Daoy (cell line): ENCODE measurements at regions not wholly inside any gene's neighbourhood (a gene's known extent, or its start where the extent isn't known, plus 50 kb on each side); places are given as distances from the start of the nearest gene placed in this dataset.

Source experiments
- DNase-seq: peaks from one replicate; pipeline ENCODE4 v3.0.0-alpha.2; 2015; ENCODE audit warnings: low read depth

- no peak for DNase-seq
Observed at GRCh38 chr3:148150141-148150540, 547.6 kb upstream of the AGTR1 start.

- peak; percentile 18 for DNase-seq
Observed at GRCh38 chr3:148158210-148158609, 539.5 kb upstream of the AGTR1 start.

- no peak for DNase-seq
Observed at GRCh38 chr3:148162132-148162531, 535.6 kb upstream of the AGTR1 start.

- no peak for DNase-seq
Observed at GRCh38 chr3:148168347-148168746, 529.4 kb upstream of the AGTR1 start.

GRCh38 chr3:148173851-148174250 lies 523.9 kb upstream of the AGTR1 start:
- DNase-seq = no peak

DNA sequence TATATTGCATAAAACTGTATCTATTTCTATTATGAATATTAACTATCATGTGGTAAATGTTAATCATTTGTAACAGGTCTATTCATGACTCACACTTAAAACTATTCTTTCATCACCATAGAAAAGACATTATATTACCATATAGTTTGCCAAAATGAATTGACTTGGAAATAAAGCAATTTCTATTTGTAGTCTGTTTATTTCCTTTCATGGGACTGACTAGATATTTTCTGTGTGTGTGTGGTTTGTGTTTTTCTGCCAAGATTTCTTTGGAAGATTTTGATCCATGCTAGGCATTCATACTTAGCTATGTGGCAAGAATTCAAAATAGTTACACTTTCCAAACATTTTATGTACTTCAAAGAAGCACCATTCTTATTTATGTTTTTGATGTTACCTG lies 522.5 kb upstream of the AGTR1 start:
- DNase-seq = no peak

DNA sequence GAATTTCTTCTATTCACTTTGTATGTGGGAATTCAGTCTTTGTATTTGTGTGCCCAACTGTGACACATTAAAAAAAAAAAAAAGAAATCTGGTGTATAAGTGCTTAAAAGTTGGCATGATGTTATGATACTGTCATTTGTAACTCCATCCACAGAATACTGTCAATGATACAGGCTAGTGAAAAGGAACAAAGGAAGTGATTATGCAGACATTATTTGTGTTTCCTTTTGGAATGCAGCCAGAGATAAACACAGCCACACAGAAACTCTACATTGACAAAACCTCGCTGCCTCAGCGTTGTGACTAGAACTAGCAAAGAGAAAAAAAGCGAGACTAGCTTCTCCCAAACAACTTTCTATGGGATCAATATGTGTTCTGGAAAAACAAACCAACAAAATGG lies 519.2 kb upstream of the AGTR1 start:
- no peak for DNase-seq

- DNase-seq = no peak
Observed at GRCh38 chr3:148184798-148185197, 512.9 kb upstream of the AGTR1 start.

DNA sequence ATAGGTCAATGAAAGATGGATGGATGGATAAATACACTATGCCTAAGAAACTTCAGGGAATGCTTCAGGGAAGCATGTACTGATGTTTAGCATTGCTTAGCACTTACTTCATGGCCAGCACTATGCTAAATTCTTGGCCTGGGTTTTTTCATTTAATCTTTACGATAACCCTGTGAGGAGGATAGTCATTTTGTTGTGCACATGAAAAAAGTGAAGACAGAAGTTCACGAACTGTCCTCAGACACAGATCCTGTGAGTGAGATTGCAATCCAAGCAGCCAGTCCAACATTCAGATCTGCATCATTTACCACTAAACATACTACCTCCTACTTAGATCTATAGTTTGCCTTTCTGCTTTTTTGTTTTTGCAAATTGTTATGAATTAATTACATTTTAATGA lies 510.8 kb upstream of the AGTR1 start:
- no peak for DNase-seq

- DNase-seq = no peak
Observed at GRCh38 chr3:148187296-148187695, 510.4 kb upstream of the AGTR1 start.

GRCh38 chr3:148190441-148190990 lies 507.2 kb upstream of the AGTR1 start:
- DNase-seq = no peak

- DNase-seq = no peak
Observed at GRCh38 chr3:148191966-148192365, 505.7 kb upstream of the AGTR1 start.

- no peak for DNase-seq
Observed at GRCh38 chr3:148197061-148197460, 500.6 kb upstream of the AGTR1 start.

DNA sequence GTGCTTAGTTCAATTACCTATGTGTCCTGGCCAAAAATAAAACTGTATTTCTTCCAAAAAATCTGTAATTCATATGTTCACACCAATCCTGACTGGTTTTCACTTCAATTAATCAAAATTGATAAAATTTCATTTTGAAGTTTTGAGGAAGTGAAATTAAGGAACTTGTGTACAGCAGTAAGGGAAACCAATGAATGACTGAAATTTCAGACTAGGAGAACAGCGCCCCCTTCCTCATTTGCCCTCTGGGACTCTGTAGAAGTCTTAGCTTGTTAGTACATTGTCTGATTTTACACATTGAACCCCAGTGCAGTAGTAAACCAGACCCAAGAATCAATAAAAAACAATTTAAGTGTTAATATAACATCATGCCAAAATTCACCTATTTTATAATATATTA lies 495.3 kb upstream of the AGTR1 start:
- no peak for DNase-seq

- no peak for DNase-seq
Observed at GRCh38 chr3:148203297-148204010, 494.2 kb upstream of the AGTR1 start.

GRCh38 chr3:148204131-148204530 lies 493.6 kb upstream of the AGTR1 start:
- DNase-seq = no peak

- DNase-seq = no peak
Observed at GRCh38 chr3:148205977-148206376, 491.7 kb upstream of the AGTR1 start.

DNA sequence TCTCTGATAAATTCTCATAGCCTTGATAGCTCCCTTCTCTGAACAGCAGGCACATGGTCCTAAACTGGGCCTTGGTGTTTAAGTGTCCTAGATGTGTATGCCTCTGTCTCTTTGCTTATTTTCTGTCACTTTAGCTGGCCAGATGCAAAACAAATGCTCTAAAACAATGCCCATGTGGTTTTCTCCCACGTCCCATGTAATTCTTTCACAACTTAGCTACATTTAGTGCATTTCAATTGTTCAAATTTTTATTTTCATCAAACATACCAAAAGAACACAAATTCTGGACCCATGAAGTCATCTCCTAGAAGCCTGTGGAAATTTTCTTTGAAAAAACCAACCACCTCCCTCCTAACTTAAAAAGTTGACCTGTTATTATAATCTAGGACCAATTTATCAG lies 491.3 kb upstream of the AGTR1 start:
- DNase-seq = no peak

- no peak for DNase-seq
Observed at GRCh38 chr3:148208975-148209374, 488.7 kb upstream of the AGTR1 start.

DNA sequence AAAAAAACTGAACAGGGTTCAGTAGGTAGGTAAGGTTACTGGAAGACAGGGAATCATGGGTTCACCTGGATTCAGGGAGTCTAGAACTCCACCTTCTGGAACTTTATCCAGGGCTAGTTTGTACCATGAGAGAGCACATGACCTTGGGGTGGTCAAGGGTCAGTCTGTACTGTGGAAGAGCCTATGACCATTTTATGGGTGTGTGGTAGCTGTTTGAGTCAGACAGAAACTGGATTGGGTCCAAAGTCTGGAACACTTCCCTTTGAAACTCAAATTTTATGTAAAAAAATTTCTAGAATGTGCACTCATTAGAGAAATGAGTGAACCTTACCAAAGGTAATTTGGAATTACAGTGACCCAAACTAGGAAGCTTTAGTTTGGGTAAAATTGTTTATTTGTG lies 486.0 kb upstream of the AGTR1 start:
- no peak for DNase-seq

DNA sequence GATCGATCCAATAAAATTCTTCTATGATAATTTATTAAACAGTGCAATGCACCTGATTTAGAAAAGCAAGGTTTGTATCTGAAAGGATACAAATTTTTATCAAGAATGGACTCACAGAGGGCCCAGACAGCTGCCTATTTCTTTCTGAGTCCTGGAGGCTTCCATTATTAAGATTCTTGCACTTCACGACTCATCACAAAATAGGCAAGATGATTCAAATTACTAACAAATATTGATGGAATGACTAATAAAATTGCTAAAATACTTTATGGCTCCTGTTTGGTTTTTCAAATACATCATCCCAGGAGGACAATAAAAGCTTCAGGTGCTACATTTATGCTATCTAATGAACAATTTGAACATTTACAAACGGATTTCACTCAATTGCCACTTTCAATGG lies 483.0 kb upstream of the AGTR1 start:
- DNase-seq = no peak

DNA sequence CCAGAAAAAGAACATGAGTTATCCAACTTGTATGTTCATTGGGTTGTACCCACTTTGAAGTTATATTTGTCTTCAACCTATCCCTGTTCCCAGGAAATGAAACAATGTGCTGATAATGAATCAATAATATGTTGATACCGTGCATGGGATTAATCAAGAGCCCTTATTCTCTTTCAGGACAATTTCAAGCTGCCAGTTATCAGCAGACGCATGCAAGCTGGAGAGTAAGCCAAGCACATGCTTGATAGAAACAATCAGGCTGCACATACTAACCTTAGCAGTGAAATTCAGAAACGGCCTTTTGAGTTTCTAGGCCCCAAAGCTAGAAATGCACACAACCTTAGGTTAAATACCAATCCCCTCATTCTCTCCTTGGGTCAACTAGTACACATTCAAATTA lies 480.4 kb upstream of the AGTR1 start:
- no peak for DNase-seq

DNA sequence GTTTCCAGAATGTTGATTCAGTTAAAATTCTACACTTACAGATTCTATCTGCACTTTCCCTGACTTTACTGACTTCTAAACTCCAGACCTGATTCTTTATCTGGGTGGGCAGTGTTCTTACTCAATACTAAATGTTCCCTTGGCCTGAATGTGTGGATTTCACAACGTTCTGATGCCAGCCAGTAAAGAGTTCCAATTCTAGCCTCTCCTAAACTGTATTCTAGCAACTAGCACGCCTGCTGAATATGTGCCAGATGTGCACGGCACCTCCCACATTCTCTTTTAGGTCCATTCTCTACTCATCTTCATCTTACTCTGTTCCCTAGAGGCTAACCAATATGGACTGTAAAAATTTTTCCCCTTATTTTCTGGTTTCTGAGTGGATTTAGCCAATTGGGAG lies 479.5 kb upstream of the AGTR1 start:
- no peak for DNase-seq

DNA sequence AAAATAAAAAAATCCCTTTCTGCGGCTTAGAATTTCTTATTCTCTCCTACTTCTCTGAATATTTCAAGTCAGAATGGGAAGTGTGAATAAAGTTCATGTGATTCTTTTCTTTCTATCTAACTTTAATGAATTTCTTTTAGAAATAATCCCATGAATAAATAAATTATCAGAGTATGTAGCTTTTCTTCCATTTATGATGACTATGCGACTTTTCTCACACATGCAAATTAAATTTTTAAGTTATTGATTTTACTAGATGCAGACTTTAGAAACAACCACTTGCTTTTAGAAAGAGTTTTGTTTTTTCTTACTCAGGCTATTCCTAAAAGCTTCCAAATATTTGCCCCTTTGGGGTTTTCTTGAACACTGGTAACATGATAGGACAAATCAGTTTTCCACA lies 477.7 kb upstream of the AGTR1 start:
- DNase-seq = no peak
